CD4-positive, alpha-beta memory T cell (primary cell): ENCODE measurements at regions not wholly inside any gene's neighbourhood (a gene's known extent, or its start where the extent isn't known, plus 50 kb on each side); places are given as distances from the start of the nearest gene placed in this dataset.

Experiments
- CTCF ChIA-PET: fragments of 350-600 bp; sonication (Branson Sonifier 250); formaldehyde crosslinking; loops from one replicate; lab custom pipeline; 2021; ENCODE audit warnings: inconsistent platforms; ENCODE audit not compliant: partially characterized antibody; lab: Charles Lee
- POLR2A ChIA-PET: fragments of 350-600 bp; sonication (Branson Sonifier 250); formaldehyde crosslinking; loops from one replicate; lab custom pipeline; 2021; ENCODE audit not compliant: partially characterized antibody; lab: Charles Lee
- DNase-seq, 5 donors: peaks; one replicate each; pipeline versions ENCODE4 v3.0.0 to v3.0.0-alpha.2; 2020 to 2022; ENCODE audit warnings: mixed read lengths in 1 of 5
- H3K27ac ChIP-seq: one replicate; pipeline ENCODE4 v1.7.0; 2013; ENCODE audit warnings: low read depth, low read length
- H3K27me3 ChIP-seq: 2 replicates; pipeline ENCODE4 v1.7.0; 2013; ENCODE audit warnings: mild to moderate bottlenecking, low read length, moderate library complexity; ENCODE audit not compliant: insufficient read depth
- H3K36me3 ChIP-seq: 2 replicates; pipeline ENCODE4 v1.7.0; 2013; ENCODE audit warnings: mild to moderate bottlenecking, low read length, moderate library complexity; ENCODE audit not compliant: insufficient read depth
- H3K4me1 ChIP-seq: 2 replicates; pipeline ENCODE4 v1.7.0; 2013; ENCODE audit warnings: mild to moderate bottlenecking, low read length, moderate library complexity; ENCODE audit not compliant: insufficient read depth
- H3K4me3 ChIP-seq, 2 donors: one replicate each; pipeline ENCODE4 v1.7.0; 2013; ENCODE audit warnings: low read length in 2 of 2, mild to moderate bottlenecking in 1 of 2
- H3K9me3 ChIP-seq, 2 donors: one replicate each; pipeline ENCODE4 v1.7.0; 2013; ENCODE audit warnings: low read length in 2 of 2, control low read depth in 1 of 2; ENCODE audit not compliant: control insufficient read depth in 1 of 2
- H3K27ac Mint-ChIP-seq, 7 donors: one replicate each; pipeline ENCODE4 v1.8.0; 2020 to 2021; ENCODE audit warnings: mixed read lengths in 7 of 7, mild to moderate bottlenecking in 6 of 7, inconsistent platforms in 3 of 7, moderate library complexity in 3 of 7
- H3K27me3 Mint-ChIP-seq, 2 donors: one replicate each; pipeline ENCODE4 v1.8.0; 2020 to 2021; ENCODE audit warnings: mixed read lengths in 2 of 2
- H3K36me3 Mint-ChIP-seq, 2 donors: one replicate each; pipeline ENCODE4 v1.8.0; 2020 to 2021; ENCODE audit warnings: mixed read lengths in 2 of 2, inconsistent platforms in 1 of 2, mild to moderate bottlenecking in 1 of 2
- H3K4me1 Mint-ChIP-seq, 4 donors: one replicate each; pipeline ENCODE4 v1.8.0; 2020 to 2021; ENCODE audit warnings: mixed read lengths in 4 of 4, mild to moderate bottlenecking in 1 of 4
- H3K4me3 Mint-ChIP-seq, 8 donors: one replicate each; pipeline ENCODE4 v1.8.0; 2020 to 2021; ENCODE audit warnings: mixed read lengths in 8 of 8, mild to moderate bottlenecking in 7 of 8, moderate library complexity in 6 of 8, inconsistent platforms in 3 of 8
- H3K9me3 Mint-ChIP-seq, 8 donors: one replicate each; pipeline ENCODE4 v1.8.0; 2020 to 2021; ENCODE audit warnings: mixed read lengths in 8 of 8, mild to moderate bottlenecking in 5 of 8, inconsistent platforms in 3 of 8, moderate library complexity in 1 of 8
- intact Hi-C: fragments of 100-400 bp; cut with micrococcal nuclease; formaldehyde crosslinking; loops from one replicate; pipeline ENCODE4 v1.15.1; 2023

DNA sequence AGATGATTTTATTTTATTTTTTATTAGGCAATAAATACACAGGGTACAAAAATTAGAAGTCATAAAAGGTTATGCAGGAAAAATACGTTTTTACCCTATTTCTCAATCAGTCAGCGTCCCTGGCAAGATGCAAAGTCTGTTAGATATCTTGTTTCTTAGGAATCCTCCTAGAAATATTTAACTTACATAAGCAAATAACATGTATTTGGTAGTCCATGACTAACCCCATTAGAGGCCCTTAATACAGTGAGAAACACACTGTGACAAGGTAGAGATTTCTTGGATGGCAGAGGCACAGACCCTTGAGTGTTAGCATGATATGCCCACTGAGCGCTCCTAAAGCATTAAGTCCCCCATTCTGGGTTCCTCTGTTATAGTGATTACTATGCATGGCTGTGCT, 121.2 kb upstream of the ADAMTSL1 start:
- H3K27ac Mint-ChIP-seq, result no peak overlapping the region
- CTCF ChIA-PET, result no interaction called here
- H3K9me3 Mint-ChIP-seq, result peaks cover 0 to 2% (median 0%) of the 10 kb centered on the region in 8 donors
- no peaks in the 10 kb centered on the region for H3K4me1 ChIP-seq
- peaks cover 0 to 1% of the 10 kb centered on the region in 2 donors for H3K27me3 Mint-ChIP-seq
- H3K4me3 ChIP-seq, result no peak overlapping the region
- intact Hi-C loops, result no loop called here
- H3K4me1 Mint-ChIP-seq, result no peaks in the 10 kb centered on the region
- no peaks in the 10 kb centered on the region for H3K27me3 ChIP-seq
- H3K4me3 Mint-ChIP-seq, result no peak overlapping the region
- H3K9me3 ChIP-seq, result no peaks in the 10 kb centered on the region
- no peaks in the 10 kb centered on the region for H3K36me3 ChIP-seq
- no peaks in the 10 kb centered on the region for H3K36me3 Mint-ChIP-seq
- POLR2A ChIA-PET, result no interaction called here
- no peak for DNase-seq
- no peak overlapping the region for H3K27ac ChIP-seq

DNA sequence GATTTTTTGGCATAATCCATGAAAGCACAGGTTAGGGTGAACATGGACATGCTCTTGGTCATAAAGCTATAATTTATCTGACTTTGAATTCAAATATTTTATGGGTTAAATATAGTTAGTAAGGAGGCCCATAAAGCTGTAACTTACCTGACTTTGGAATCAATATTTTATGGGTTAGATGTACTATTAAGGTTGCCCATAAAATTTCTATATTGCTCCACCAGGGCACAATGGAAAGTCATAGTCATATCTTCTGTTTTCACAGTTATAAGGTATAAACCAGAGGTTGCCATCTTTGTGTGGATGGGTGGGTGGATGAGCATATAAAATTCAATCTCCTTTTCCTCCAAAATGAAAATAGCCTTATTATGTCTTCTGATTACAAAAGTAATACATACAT, 120.5 kb upstream of the ADAMTSL1 start:
- ChIA-PET CTCF (no interaction called here), POLR2A (no interaction called here)
- no peak overlapping the region for H3K4me3 Mint-ChIP-seq
- no peaks in the 10 kb centered on the region for H3K36me3 Mint-ChIP-seq
- H3K36me3 ChIP-seq, result no peaks in the 10 kb centered on the region
- no peaks in the 10 kb centered on the region for H3K4me1 Mint-ChIP-seq
- H3K4me3 ChIP-seq, result no peak overlapping the region
- H3K9me3 Mint-ChIP-seq, result peaks cover 0 to 2% (median 0%) of the 10 kb centered on the region in 8 donors
- no peak overlapping the region for H3K27ac ChIP-seq
- H3K27me3 Mint-ChIP-seq, result peaks cover 0 to 1% of the 10 kb centered on the region in 2 donors
- no peaks in the 10 kb centered on the region for H3K4me1 ChIP-seq
- H3K27ac Mint-ChIP-seq, result no peak overlapping the region
- intact Hi-C loops, result no loop called here
- no peaks in the 10 kb centered on the region for H3K27me3 ChIP-seq
- no peaks in the 10 kb centered on the region for H3K9me3 ChIP-seq
- no peak for DNase-seq

DNA sequence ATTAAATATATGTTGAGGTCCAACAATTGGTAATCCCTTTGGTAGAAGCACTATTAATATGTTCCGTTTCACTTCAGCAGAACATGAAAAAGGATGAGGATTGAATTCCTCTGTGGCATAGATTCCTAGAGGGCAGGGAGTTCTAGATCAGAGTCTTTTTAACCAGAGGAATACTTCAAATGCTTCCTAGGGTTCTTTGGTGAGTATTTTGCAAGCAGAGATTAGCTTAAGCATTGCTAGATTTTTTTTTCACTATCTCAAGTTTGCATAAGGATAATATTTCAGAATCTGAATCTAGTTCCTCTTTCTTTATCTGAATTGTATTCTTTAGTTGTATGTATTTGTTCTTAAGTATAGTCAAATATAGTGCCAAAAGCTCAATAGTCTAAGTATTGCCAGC, 116.6 kb upstream of the ADAMTSL1 start:
- no peaks in the 10 kb centered on the region for H3K36me3 Mint-ChIP-seq
- H3K4me1 Mint-ChIP-seq, result no peaks in the 10 kb centered on the region
- CTCF ChIA-PET, result no interaction called here
- Histone ChIP-seq H3K27ac (no peak overlapping the region), H3K9me3 (no peaks in the 10 kb centered on the region), H3K27me3 (no peaks in the 10 kb centered on the region), H3K4me1 (no peaks in the 10 kb centered on the region), H3K36me3 (no peaks in the 10 kb centered on the region), H3K4me3 (no peak overlapping the region)
- H3K4me3 Mint-ChIP-seq, result no peak overlapping the region
- intact Hi-C loops, result no loop called here
- H3K27ac Mint-ChIP-seq, result no peak overlapping the region
- POLR2A ChIA-PET, result no interaction called here
- peaks cover 0 to 1% of the 10 kb centered on the region in 2 donors for H3K27me3 Mint-ChIP-seq
- DNase-seq, result no peak
- H3K9me3 Mint-ChIP-seq, result no peaks in the 10 kb centered on the region

- Histone ChIP-seq H3K27me3 (no peaks in the 10 kb centered on the region), H3K36me3 (no peaks in the 10 kb centered on the region), H3K9me3 (no peaks in the 10 kb centered on the region), H3K27ac (no peak overlapping the region), H3K4me1 (no peaks in the 10 kb centered on the region), H3K4me3 (no peak overlapping the region)
- Mint-ChIP-seq H3K27me3 (peaks cover 0 to 1% of the 10 kb centered on the region in 2 donors), H3K36me3 (no peaks in the 10 kb centered on the region), H3K4me1 (no peaks in the 10 kb centered on the region), H3K9me3 (no peaks in the 10 kb centered on the region), H3K27ac (no peak overlapping the region), H3K4me3 (no peak overlapping the region)
- intact Hi-C loops, result no loop called here
- ChIA-PET POLR2A (no interaction called here), CTCF (no interaction called here)
- DNase-seq, result no peak
Observed at GRCh38 chr9:18358325-18358724, 115.6 kb upstream of the ADAMTSL1 start.

GRCh38 chr9:18359335-18359734, 114.6 kb upstream of the ADAMTSL1 start:
- Mint-ChIP-seq H3K9me3 (no peaks in the 10 kb centered on the region), H3K4me1 (no peaks in the 10 kb centered on the region), H3K27ac (no peak overlapping the region), H3K27me3 (peaks cover 0 to 1% of the 10 kb centered on the region in 2 donors), H3K4me3 (no peak overlapping the region), H3K36me3 (no peaks in the 10 kb centered on the region)
- no peak for DNase-seq
- POLR2A ChIA-PET, result no interaction called here
- no peaks in the 10 kb centered on the region for H3K27me3 ChIP-seq
- no peak overlapping the region for H3K27ac ChIP-seq
- no peak overlapping the region for H3K4me3 ChIP-seq
- CTCF ChIA-PET, result no interaction called here
- H3K9me3 ChIP-seq, result no peaks in the 10 kb centered on the region
- intact Hi-C loops, result no loop called here
- H3K36me3 ChIP-seq, result no peaks in the 10 kb centered on the region
- no peaks in the 10 kb centered on the region for H3K4me1 ChIP-seq

- Mint-ChIP-seq H3K9me3 (no peaks in the 10 kb centered on the region), H3K27ac (no peak overlapping the region), H3K4me3 (no peak overlapping the region), H3K36me3 (no peaks in the 10 kb centered on the region), H3K4me1 (no peaks in the 10 kb centered on the region), H3K27me3 (no peaks in the 10 kb centered on the region)
- Histone ChIP-seq H3K27me3 (no peaks in the 10 kb centered on the region), H3K9me3 (no peaks in the 10 kb centered on the region), H3K27ac (no peak overlapping the region), H3K36me3 (no peaks in the 10 kb centered on the region), H3K4me1 (no peaks in the 10 kb centered on the region), H3K4me3 (no peak overlapping the region)
- intact Hi-C loops, result no loop called here
- ChIA-PET CTCF (no interaction called here), POLR2A (no interaction called here)
- no peak for DNase-seq
Observed at GRCh38 chr9:18360005-18360404, 113.9 kb upstream of the ADAMTSL1 start.

DNA sequence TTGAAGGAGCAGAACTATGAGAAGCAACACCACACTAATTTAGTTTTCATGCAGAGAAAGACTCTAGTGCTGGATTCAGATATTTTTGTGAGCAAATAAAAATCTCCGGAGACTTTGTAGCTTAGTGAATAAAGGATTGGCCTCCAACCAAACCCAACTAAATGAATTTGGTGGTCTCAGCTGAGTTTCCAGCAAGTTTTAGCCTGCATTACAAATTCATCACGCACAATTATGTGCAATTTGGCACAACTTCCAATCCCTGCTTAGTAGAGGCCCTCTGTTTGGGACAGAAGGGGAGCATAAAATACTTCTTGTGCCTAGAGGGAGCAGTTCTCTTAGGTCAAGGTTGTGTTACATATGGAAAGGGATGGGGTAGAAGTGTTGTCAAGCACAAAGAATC, 112.3 kb upstream of the ADAMTSL1 start:
- Histone ChIP-seq H3K27ac (no peak overlapping the region), H3K27me3 (no peaks in the 10 kb centered on the region), H3K9me3 (no peaks in the 10 kb centered on the region), H3K4me1 (no peaks in the 10 kb centered on the region), H3K36me3 (no peaks in the 10 kb centered on the region), H3K4me3 (no peak overlapping the region)
- Mint-ChIP-seq H3K27me3 (no peaks in the 10 kb centered on the region), H3K9me3 (peaks cover 0 to 2% (median 0%) of the 10 kb centered on the region in 8 donors), H3K36me3 (no peaks in the 10 kb centered on the region), H3K4me1 (no peaks in the 10 kb centered on the region), H3K4me3 (no peak overlapping the region), H3K27ac (no peak overlapping the region)
- POLR2A ChIA-PET, result no interaction called here
- intact Hi-C loops, result no loop called here
- no peak for DNase-seq
- CTCF ChIA-PET, result no interaction called here

- ChIA-PET CTCF (no interaction called here), POLR2A (no interaction called here)
- no peaks in the 10 kb centered on the region for H3K27me3 ChIP-seq
- DNase-seq, result no peak
- no peaks in the 10 kb centered on the region for H3K36me3 Mint-ChIP-seq
- H3K4me1 ChIP-seq, result no peaks in the 10 kb centered on the region
- H3K27ac ChIP-seq, result no peak overlapping the region
- H3K4me3 Mint-ChIP-seq, result no peak overlapping the region
- H3K9me3 Mint-ChIP-seq, result peaks cover 0 to 2% (median 0%) of the 10 kb centered on the region in 8 donors
- H3K4me1 Mint-ChIP-seq, result no peaks in the 10 kb centered on the region
- no peaks in the 10 kb centered on the region for H3K9me3 ChIP-seq
- intact Hi-C loops, result no loop called here
- no peaks in the 10 kb centered on the region for H3K27me3 Mint-ChIP-seq
- no peaks in the 10 kb centered on the region for H3K36me3 ChIP-seq
- no peak overlapping the region for H3K27ac Mint-ChIP-seq
- H3K4me3 ChIP-seq, result no peak overlapping the region
Observed at GRCh38 chr9:18362166-18362565, 111.8 kb upstream of the ADAMTSL1 start.
